ENCODE measurements at regions not wholly inside any gene's neighbourhood (a gene's known extent, or its start where the extent isn't known, plus 50 kb on each side); places are given as distances from the start of the nearest gene placed in this dataset.

DNA sequence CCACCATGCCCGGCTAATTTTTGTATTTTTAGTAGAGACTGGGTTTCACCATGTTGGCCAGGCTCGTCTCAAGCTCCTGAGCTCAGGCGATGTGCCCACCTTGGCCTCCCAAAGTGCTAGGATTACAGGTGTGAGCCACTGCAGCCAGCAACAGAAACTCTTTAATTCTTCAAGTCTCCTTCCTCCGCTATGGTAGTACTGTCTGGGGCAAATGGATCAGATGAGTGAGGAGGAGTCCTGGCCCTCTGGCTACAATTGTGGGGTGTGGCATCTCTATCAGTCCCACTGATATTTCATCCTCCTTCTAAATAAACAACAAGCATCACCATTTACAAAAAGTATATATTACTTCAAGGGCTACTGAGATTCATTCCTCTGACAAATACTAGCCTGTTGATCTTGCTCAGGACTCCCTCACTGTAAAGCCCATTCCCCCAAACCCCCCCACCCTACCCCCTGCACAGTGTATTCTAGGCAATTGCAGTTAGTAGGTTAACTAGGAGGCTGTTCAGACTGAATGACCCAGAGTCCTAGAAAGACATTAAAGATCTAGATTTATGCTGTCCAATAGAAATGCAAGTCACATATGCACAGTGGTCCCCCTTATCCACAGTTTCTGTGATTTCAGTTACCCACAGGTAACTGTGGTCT, 71.2 kb upstream of the STAM2 start:
- Histone ChIP-seq H3K9me3 (replicated peaks; ENCODE audit: control insufficient read depth, insufficient read depth, low read length) (no peaks in the 10 kb centered on the region), H3K27ac (ENCODE audit: insufficient read depth, low read depth, low read length) (no peak overlapping the region), H3K4me2 (ENCODE audit: insufficient read depth, low read length) (no peak overlapping the region), H3K4me3 (replicated peaks in 1 of 3; ENCODE audit: insufficient read depth in 1 of 3, low read depth in 1 of 3, low read length in 3 of 3) (no peak overlapping the region), H3K79me2 (ENCODE audit: control insufficient read depth, insufficient read depth, low read length) (no peaks in the 10 kb centered on the region), H3K9ac (replicated peaks; ENCODE audit: extremely low read depth, insufficient read depth, low read length) (no peak overlapping the region), H3K36me3 (ENCODE audit: control insufficient read depth in 2 of 2, extremely low read depth in 1 of 2, insufficient read depth in 2 of 2, low read length in 2 of 2) (no peaks in the 10 kb centered on the region), H2AFZ (ENCODE audit: low read depth, low read length) (no peak overlapping the region), H3K9me1 (replicated peaks; ENCODE audit: control insufficient read depth, extremely low read depth, insufficient read depth, low read length) (no peaks in the 10 kb centered on the region), H3K4me1 (ENCODE audit: control insufficient read depth, extremely low read depth, insufficient read depth, low read length) (peaks cover 2% of the 10 kb centered on the region), H3K27me3 (ENCODE audit: control insufficient read depth in 2 of 2, insufficient read depth in 2 of 2, low read length in 2 of 2) (peaks cover 19 to 28% of the 10 kb centered on the region in 2 experiments), H4K20me1 (replicated peaks; ENCODE audit: control insufficient read depth, extremely low read depth, insufficient read depth, low read length) (no peaks in the 10 kb centered on the region)
- CTCF ChIA-PET = no interaction called here
- TF ChIP-seq JUN (IDR thresholded peaks at IDR 0.05; ENCODE audit: borderline replicate concordance, insufficient read depth, insufficient read length, low read depth) = no peak
- TF ChIP-seq, protein P1, sequence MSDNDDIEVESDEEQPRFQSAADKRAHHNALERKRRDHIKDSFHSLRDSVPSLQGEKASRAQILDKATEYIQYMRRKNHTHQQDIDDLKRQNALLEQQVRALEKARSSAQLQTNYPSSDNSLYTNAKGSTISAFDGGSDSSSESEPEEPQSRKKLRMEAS (IDR thresholded peaks at IDR 0.05; ENCODE audit: insufficient read depth, insufficient read length) = no peak
- TF ChIP-seq, protein P2, sequence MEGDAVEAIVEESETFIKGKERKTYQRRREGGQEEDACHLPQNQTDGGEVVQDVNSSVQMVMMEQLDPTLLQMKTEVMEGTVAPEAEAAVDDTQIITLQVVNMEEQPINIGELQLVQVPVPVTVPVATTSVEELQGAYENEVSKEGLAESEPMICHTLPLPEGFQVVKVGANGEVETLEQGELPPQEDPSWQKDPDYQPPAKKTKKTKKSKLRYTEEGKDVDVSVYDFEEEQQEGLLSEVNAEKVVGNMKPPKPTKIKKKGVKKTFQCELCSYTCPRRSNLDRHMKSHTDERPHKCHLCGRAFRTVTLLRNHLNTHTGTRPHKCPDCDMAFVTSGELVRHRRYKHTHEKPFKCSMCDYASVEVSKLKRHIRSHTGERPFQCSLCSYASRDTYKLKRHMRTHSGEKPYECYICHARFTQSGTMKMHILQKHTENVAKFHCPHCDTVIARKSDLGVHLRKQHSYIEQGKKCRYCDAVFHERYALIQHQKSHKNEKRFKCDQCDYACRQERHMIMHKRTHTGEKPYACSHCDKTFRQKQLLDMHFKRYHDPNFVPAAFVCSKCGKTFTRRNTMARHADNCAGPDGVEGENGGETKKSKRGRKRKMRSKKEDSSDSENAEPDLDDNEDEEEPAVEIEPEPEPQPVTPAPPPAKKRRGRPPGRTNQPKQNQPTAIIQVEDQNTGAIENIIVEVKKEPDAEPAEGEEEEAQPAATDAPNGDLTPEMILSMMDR (IDR thresholded peaks at IDR 0.05; ENCODE audit: extremely low read depth in 1 of 2, insufficient read depth in 1 of 2, low read depth in 1 of 2, low read length in 2 of 2) = no peak
- TF ChIP-seq GATA2 (IDR thresholded peaks at IDR 0.05; ENCODE audit: insufficient read depth, insufficient read length, low read depth, low read length) = no peak
- TF ChIP-seq FOS (IDR thresholded peaks at IDR 0.05; ENCODE audit: borderline replicate concordance, insufficient read depth, low read length) = no peak
- TF ChIP-seq MYC (IDR thresholded peaks at IDR 0.05; ENCODE audit: low read depth, low read length) = no peak
- TF ChIP-seq EZH2 (IDR thresholded peaks at IDR 0.05; ENCODE audit: borderline replicate concordance, low read depth, low read length, severe bottlenecking) = no peak
- TF ChIP-seq POLR2A (IDR thresholded peaks at IDR 0.05; ENCODE audit: low read depth, low read length) = no peak
- no peak for TF ChIP-seq POLR2AphosphoS5 (IDR thresholded peaks at IDR 0.05; ENCODE audit: insufficient read depth, low read depth, low read length)
- BruUV-seq (replicated peaks) = no TSS peak
- POLR2A ChIA-PET = no interaction called here
- FAIRE-seq (no peak), DNase-seq (ENCODE audit: low read depth, low spot score) (no peak)
- intact Hi-C loops (cut with micrococcal nuclease) = no loop called here
- dilution Hi-C loops (cut with MboI; ENCODE audit: extremely low pct_ligation_motif_present, low sequenced_read_pairs) = no loop called here
